Hepatocyte (in vitro differentiated cells): ENCODE measurements at regions not wholly inside any gene's neighbourhood (a gene's known extent, or its start where the extent isn't known, plus 50 kb on each side); places are given as distances from the start of the nearest gene placed in this dataset.

ENCODE experiments used
- DNase-seq: peaks from one replicate; pipeline ENCODE4 v3.0.0-alpha.2; 2016; ENCODE audit warnings: low spot score
- H2AFZ ChIP-seq: fragments of 200-600 bp; sonication (generic); 2 replicates; pipeline ENCODE4 v1.6.0; 2016; ENCODE audit warnings: antibody characterized with exemption, mild to moderate bottlenecking
- H3K27ac ChIP-seq: fragments of 200-600 bp; sonication (generic); 2 replicates; pipeline ENCODE4 v1.5.1; 2016; ENCODE audit warnings: mild to moderate bottlenecking
- H3K27me3 ChIP-seq: fragments of 200-600 bp; sonication (generic); 2 replicates; pipeline ENCODE4 v1.6.1; 2016
- H3K36me3 ChIP-seq: fragments of 200-600 bp; sonication (generic); replicated peaks from 2 replicates; pipeline ENCODE4 v1.5.1; 2016; ENCODE audit warnings: low read depth; ENCODE audit not compliant: insufficient read depth
- H3K4me1 ChIP-seq: fragments of 200-600 bp; sonication (generic); 2 replicates; pipeline ENCODE4 v1.5.1; 2016; ENCODE audit warnings: mild to moderate bottlenecking, moderate library complexity; ENCODE audit not compliant: insufficient read depth
- H3K4me2 ChIP-seq: fragments of 200-600 bp; sonication (generic); 2 replicates; pipeline ENCODE4 v1.6.0; 2016
- H3K4me3 ChIP-seq: fragments of 200-600 bp; sonication (generic); 2 replicates; pipeline ENCODE4 v1.5.1; 2016; ENCODE audit warnings: mild to moderate bottlenecking
- H3K79me2 ChIP-seq: fragments of 200-600 bp; sonication (generic); 2 replicates; pipeline ENCODE4 v1.6.0; 2017; ENCODE audit warnings: mild to moderate bottlenecking
- H3K9me2 ChIP-seq: fragments of 200-600 bp; sonication (generic); replicated peaks from 2 replicates; pipeline ENCODE4 v1.6.0; 2017; ENCODE audit warnings: mild to moderate bottlenecking; ENCODE audit not compliant: insufficient read depth
- H3K9me3 ChIP-seq: fragments of 200-600 bp; sonication (generic); 2 replicates; pipeline ENCODE4 v1.5.1; 2016; ENCODE audit warnings: low read depth, mild to moderate bottlenecking
- H4K20me1 ChIP-seq: fragments of 200-600 bp; sonication (generic); 2 replicates; pipeline ENCODE4 v1.6.0; 2016; ENCODE audit warnings: mild to moderate bottlenecking; ENCODE audit not compliant: insufficient read depth, poor library complexity, severe bottlenecking
- EZH2 ChIP-seq: fragments of 200-600 bp; sonication (generic); IDR thresholded peaks from 2 replicates; pipeline ENCODE4 v1.6.1; 2016; ENCODE audit warnings: antibody characterized with exemption, mild to moderate bottlenecking, borderline replicate concordance
- EZH2phosphoT487 ChIP-seq: fragments of 200-600 bp; sonication (generic); IDR thresholded peaks from one replicate; pipeline ENCODE4 v1.6.1; 2018; ENCODE audit warnings: antibody characterized with exemption, mild to moderate bottlenecking, low read depth, moderate library complexity; ENCODE audit not compliant: unreplicated experiment, severe bottlenecking
- WGBS: methylation state at CpG from one replicate; pipeline ENCODE4 v1.1.6; 2016; ENCODE audit warnings: low lambda C conversion rate; ENCODE audit errors: missing lambda C conversion rate; 5-methylcytosine and 5-hydroxymethylcytosine counted together
- TF ChIP-seq, protein P1 (sequence below): fragments of 200-600 bp; sonication (generic); IDR thresholded peaks from 2 replicates; pipeline ENCODE4 v1.5.1; 2016; ENCODE audit warnings: antibody characterized with exemption, mild to moderate bottlenecking; ENCODE audit not compliant: poor library complexity

- H2AFZ ChIP-seq = no peak overlapping the region
- H3K79me2 ChIP-seq = no peaks in the 10 kb centered on the region
- no peaks in the 10 kb centered on the region for H3K27me3 ChIP-seq
- no peak overlapping the region for H3K27ac ChIP-seq
- 80% methylated on average over 7 of the region's 7 CpGs for WGBS
- DNase-seq = no peak
- H3K4me3 ChIP-seq = no peak overlapping the region
- H4K20me1 ChIP-seq = no peaks in the 10 kb centered on the region
- H3K36me3 ChIP-seq = no peaks in the 10 kb centered on the region
- TF ChIP-seq, protein P1, sequence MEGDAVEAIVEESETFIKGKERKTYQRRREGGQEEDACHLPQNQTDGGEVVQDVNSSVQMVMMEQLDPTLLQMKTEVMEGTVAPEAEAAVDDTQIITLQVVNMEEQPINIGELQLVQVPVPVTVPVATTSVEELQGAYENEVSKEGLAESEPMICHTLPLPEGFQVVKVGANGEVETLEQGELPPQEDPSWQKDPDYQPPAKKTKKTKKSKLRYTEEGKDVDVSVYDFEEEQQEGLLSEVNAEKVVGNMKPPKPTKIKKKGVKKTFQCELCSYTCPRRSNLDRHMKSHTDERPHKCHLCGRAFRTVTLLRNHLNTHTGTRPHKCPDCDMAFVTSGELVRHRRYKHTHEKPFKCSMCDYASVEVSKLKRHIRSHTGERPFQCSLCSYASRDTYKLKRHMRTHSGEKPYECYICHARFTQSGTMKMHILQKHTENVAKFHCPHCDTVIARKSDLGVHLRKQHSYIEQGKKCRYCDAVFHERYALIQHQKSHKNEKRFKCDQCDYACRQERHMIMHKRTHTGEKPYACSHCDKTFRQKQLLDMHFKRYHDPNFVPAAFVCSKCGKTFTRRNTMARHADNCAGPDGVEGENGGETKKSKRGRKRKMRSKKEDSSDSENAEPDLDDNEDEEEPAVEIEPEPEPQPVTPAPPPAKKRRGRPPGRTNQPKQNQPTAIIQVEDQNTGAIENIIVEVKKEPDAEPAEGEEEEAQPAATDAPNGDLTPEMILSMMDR = no peak
- TF ChIP-seq EZH2 = no peak
- TF ChIP-seq EZH2phosphoT487 = no peak
- H3K4me2 ChIP-seq = no peak overlapping the region
- no peaks in the 10 kb centered on the region for H3K9me3 ChIP-seq
- H3K4me1 ChIP-seq = peaks cover 20% of the 10 kb centered on the region
- H3K9me2 ChIP-seq = no peaks in the 10 kb centered on the region
These were observed 157.0 kb downstream of the MN1 start for GRCh38 chr22:27644566-27644965.

DNA sequence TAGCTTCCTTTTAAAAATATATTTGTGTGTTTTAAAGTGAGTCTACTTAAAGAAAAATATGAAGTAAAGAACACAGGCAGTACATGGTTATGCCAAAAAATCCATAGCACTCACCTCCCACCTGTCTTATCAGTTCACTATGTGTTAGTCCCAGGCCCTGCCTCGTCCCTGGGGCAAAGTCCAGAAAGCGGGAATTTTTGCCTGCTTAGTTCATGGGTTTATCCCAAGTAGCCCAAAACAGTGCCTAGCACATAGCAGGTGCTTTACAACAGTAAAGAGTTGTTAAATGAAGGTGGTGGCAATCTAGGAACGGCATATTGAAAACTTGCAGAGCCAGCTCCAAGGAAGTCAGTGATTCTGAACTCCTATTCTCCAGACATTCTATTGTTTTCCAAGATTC lies 154.0 kb downstream of the MN1 start:
- Histone ChIP-seq H3K9me2 (no peaks in the 10 kb centered on the region), H3K79me2 (no peaks in the 10 kb centered on the region), H3K27me3 (no peaks in the 10 kb centered on the region), H3K4me3 (no peak overlapping the region), H3K4me2 (no peak overlapping the region), H3K36me3 (no peaks in the 10 kb centered on the region), H3K4me1 (peaks cover 9% of the 10 kb centered on the region), H4K20me1 (no peaks in the 10 kb centered on the region), H3K9me3 (no peaks in the 10 kb centered on the region), H3K27ac (peak overlapping the region; percentile 66), H2AFZ (no peak overlapping the region)
- TF ChIP-seq, protein P1 = no peak
- no peak for TF ChIP-seq EZH2
- no peak for TF ChIP-seq EZH2phosphoT487
- DNase-seq = peak; percentile 52
- WGBS = 44% methylated on average over 3 of the region's 3 CpGs

- no peak overlapping the region for H2AFZ ChIP-seq
- H3K27ac ChIP-seq = peak overlapping the region; percentile 66
- H3K36me3 ChIP-seq = no peaks in the 10 kb centered on the region
- H3K4me1 ChIP-seq = peaks cover 9% of the 10 kb centered on the region
- no peaks in the 10 kb centered on the region for H4K20me1 ChIP-seq
- H3K9me2 ChIP-seq = no peaks in the 10 kb centered on the region
- no peak for DNase-seq
- H3K79me2 ChIP-seq = no peaks in the 10 kb centered on the region
- WGBS = 98% methylated on average over 3 of the region's 3 CpGs
- no peaks in the 10 kb centered on the region for H3K9me3 ChIP-seq
- no peaks in the 10 kb centered on the region for H3K27me3 ChIP-seq
- no peak overlapping the region for H3K4me3 ChIP-seq
- no peak overlapping the region for H3K4me2 ChIP-seq
- TF ChIP-seq, protein P1 = no peak
- TF ChIP-seq EZH2 (no peak), EZH2phosphoT487 (no peak)
These were observed 153.5 kb downstream of the MN1 start for GRCh38 chr22:27648074-27648473.

- no peak for DNase-seq
- TF ChIP-seq EZH2phosphoT487 (no peak), EZH2 (no peak)
- TF ChIP-seq, protein P1 = no peak
- Histone ChIP-seq H3K27me3 (no peaks in the 10 kb centered on the region), H3K27ac (no peak overlapping the region), H2AFZ (no peak overlapping the region), H3K9me2 (no peaks in the 10 kb centered on the region), H3K4me1 (peaks cover 9% of the 10 kb centered on the region), H3K4me2 (no peak overlapping the region), H3K79me2 (no peaks in the 10 kb centered on the region), H4K20me1 (no peaks in the 10 kb centered on the region), H3K4me3 (no peak overlapping the region), H3K36me3 (no peaks in the 10 kb centered on the region), H3K9me3 (no peaks in the 10 kb centered on the region)
- whole genome bisulfite sequencing = 100% methylated on average over 2 of the region's 2 CpGs
These were observed 152.7 kb downstream of the MN1 start for GRCh38 chr22:27648853-27649252.
